LNCAP (cell line): ENCODE measurements at regions not wholly inside any gene's neighbourhood (a gene's known extent, or its start where the extent isn't known, plus 50 kb on each side); places are given as distances from the start of the nearest gene placed in this dataset.

Experiments
- TF ChIP-seq, protein P1 (sequence below): fragments of 450-650 bp; IDR thresholded peaks from 2 replicates; pipeline ENCODE4 v1.5.1; 2017; ENCODE audit warnings: mild to moderate bottlenecking

DNA sequence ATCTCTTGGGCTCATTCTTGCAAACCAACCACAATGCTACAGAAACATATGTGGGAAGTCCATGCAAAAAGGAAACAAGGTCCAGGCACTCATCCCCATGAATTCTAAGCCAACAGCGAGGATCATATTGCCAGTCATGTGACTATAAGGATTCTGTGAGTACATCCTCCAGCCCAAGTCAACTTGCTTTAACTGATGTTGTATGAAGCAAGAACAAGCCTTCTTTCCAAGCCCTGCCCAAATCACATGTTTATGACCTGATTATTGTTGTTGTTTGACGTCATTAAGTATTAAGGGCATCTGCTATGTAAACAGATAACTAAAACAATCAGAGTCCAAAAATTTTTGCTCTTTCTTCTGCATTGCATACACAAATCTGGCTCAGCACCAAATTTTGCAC is 78.2 kb upstream of the MON1B start:
- TF ChIP-seq, protein P1, sequence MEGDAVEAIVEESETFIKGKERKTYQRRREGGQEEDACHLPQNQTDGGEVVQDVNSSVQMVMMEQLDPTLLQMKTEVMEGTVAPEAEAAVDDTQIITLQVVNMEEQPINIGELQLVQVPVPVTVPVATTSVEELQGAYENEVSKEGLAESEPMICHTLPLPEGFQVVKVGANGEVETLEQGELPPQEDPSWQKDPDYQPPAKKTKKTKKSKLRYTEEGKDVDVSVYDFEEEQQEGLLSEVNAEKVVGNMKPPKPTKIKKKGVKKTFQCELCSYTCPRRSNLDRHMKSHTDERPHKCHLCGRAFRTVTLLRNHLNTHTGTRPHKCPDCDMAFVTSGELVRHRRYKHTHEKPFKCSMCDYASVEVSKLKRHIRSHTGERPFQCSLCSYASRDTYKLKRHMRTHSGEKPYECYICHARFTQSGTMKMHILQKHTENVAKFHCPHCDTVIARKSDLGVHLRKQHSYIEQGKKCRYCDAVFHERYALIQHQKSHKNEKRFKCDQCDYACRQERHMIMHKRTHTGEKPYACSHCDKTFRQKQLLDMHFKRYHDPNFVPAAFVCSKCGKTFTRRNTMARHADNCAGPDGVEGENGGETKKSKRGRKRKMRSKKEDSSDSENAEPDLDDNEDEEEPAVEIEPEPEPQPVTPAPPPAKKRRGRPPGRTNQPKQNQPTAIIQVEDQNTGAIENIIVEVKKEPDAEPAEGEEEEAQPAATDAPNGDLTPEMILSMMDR: no peak

DNA sequence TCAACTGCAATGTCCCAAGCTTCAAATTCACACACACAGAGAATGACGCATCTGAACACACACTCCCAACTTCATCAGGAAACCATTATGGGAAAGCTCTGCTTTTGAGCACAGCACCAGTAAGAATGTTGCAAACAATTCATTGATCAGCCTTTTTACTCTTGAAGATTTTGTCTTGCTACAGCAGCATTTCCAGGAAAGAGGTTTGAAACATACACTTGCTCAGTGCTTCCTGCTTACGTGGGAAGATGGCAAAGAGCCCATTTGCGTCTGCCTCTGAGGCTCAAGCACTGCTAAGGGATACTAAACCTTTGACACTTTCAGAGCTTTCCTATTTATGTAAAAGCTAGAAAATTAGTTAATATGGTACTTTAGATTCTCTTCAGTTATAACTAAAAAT is 77.2 kb upstream of the MON1B start:
- TF ChIP-seq, protein P1: no peak

DNA sequence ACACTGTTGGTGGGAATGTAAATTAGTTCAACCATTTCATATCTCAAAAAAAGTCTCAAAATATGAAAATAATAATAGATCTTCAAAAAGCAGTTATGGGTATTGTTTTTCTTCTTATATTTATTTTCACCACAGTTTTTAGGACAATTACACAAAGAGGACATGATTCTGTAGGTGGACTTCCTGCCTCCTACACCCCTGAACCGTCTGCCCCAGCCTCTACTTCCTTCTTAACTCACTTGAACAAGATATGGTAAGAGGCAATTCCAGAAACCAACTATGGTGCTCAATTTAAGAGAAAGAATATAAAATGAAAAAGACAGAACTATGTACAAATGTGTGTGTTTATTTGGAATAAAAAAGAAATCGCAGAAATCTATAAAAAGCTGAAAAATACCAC is 74.1 kb upstream of the MON1B start:
- TF ChIP-seq, protein P1: no peak

GRCh38 chr16:77117707-77118106 is 73.3 kb upstream of the MON1B start:
- TF ChIP-seq, protein P1: no peak

DNA sequence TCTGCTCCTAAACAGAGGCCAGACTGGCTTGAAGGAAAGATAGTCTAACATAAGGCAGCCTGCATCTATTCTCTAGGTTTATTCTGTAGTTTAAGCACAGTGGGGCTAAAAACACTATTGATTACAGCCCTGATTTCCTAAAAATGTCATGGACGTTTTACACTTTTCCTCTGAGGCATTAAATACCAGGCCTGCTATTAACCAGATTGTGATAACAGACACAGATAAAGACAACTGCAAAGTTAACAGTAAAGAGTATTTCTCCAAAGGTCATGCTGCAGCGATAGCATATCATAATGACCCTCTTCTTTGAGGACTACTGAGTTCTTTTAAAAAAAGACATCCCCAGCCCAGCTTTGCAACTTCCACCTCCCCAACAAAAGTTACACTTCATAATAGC is 59.6 kb upstream of the MON1B start:
- TF ChIP-seq, protein P1: no peak

GRCh38 chr16:77132051-77132618 is 58.9 kb upstream of the MON1B start:
- TF ChIP-seq, protein P1: no peak

DNA sequence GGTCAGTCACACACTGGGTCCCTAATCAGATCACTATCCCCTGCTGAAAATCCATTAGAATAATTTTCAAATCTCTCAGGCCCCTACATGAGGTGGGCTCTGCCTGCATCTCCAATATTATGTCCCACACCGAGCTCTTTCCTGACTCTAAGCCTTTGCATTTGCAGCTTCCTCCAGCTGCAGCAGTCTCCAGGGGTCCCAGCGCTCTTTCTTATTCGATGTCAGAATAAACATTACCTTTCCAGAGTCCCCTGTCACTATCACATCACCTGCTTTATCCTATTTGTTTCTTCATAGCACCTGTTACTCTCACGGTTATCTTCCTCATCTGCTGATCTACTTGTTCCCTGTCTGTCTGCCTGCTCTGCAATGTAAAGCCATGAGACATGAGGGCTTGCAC is 57.3 kb upstream of the MON1B start:
- TF ChIP-seq, protein P1: no peak

DNA sequence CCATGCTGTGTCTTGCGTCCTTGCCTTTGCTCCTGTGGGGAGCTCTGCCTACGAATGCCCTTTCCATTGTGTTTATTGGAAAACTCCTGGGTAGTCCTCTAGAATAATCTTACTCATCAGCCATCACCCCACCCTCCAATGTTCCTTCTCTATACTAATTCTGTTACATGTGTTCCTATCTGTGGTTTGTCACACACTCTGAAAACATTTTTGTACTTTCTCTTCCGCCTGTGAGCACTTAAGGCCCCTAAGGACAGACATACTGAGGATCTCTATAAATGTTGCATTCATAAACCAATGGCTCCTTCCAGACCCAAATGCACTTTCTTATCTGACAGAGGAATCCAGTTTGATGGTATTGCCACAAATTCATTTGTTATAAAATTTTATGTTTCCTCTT is 53.9 kb upstream of the MON1B start:
- TF ChIP-seq, protein P1: no peak
